GM06990 (cell line): ENCODE measurements at regions not wholly inside any gene's neighbourhood (a gene's known extent, or its start where the extent isn't known, plus 50 kb on each side); places are given as distances from the start of the nearest gene placed in this dataset.

Source experiments
- DNase-seq: peaks from one replicate; pipeline ENCODE4 v3.0.0-alpha.2; 2011; ENCODE audit not compliant: insufficient read length; ENCODE audit errors: extremely low read depth
- H3K27me3 ChIP-seq: replicated peaks from 2 replicates; pipeline ENCODE4 v1.6.0; 2011; ENCODE audit warnings: low read length; ENCODE audit not compliant: control insufficient read depth, insufficient read depth
- H3K36me3 ChIP-seq: 2 replicates; pipeline ENCODE4 v1.5.1; 2011; ENCODE audit warnings: low read length; ENCODE audit not compliant: control insufficient read depth, insufficient read depth
- H3K4me3 ChIP-seq: replicated peaks from 2 replicates; pipeline ENCODE4 v1.5.1; 2011; ENCODE audit warnings: low read depth, mild to moderate bottlenecking, control low read depth, low read length
- CTCF ChIP-seq: IDR thresholded peaks from 2 replicates; pipeline ENCODE4 v1.5.1; 2011; ENCODE audit warnings: low read length, control low read depth, mild to moderate bottlenecking, inconsistent platforms; ENCODE audit not compliant: insufficient read depth, poor library complexity, severe bottlenecking

- Histone ChIP-seq H3K27me3 (no peaks in the 10 kb centered on the region), H3K36me3 (no peaks in the 10 kb centered on the region), H3K4me3 (no peak overlapping the region)
- TF ChIP-seq CTCF = no peak
- DNase-seq = no peak
Observed at GRCh38 chr1:108066808-108067207, 101.8 kb upstream of the VAV3 start.

GRCh38 chr1:108064255-108064654 lies 99.3 kb upstream of the VAV3 start:
- no peaks in the 10 kb centered on the region for H3K27me3 ChIP-seq
- no peak for TF ChIP-seq CTCF
- H3K4me3 ChIP-seq = no peak overlapping the region
- no peaks in the 10 kb centered on the region for H3K36me3 ChIP-seq
- no peak for DNase-seq

GRCh38 chr1:108063703-108064102 lies 98.7 kb upstream of the VAV3 start:
- no peaks in the 10 kb centered on the region for H3K36me3 ChIP-seq
- DNase-seq = no peak
- H3K4me3 ChIP-seq = no peak overlapping the region
- no peaks in the 10 kb centered on the region for H3K27me3 ChIP-seq
- TF ChIP-seq CTCF = no peak

- no peak for DNase-seq
- Histone ChIP-seq H3K36me3 (no peaks in the 10 kb centered on the region), H3K27me3 (no peaks in the 10 kb centered on the region), H3K4me3 (no peak overlapping the region)
- no peak for TF ChIP-seq CTCF
Observed at GRCh38 chr1:108059945-108060344, 95.0 kb upstream of the VAV3 start.

- no peak overlapping the region for H3K4me3 ChIP-seq
- 0 out of 2 replicates have a peak, but pooled peaks cover under 1% of the 10 kb centered on the region for H3K27me3 ChIP-seq
- H3K36me3 ChIP-seq = no peaks in the 10 kb centered on the region
- no peak for DNase-seq
- no peak for TF ChIP-seq CTCF
Observed at GRCh38 chr1:108057541-108057940, 92.6 kb upstream of the VAV3 start.

GRCh38 chr1:108056436-108056990 lies 91.5 kb upstream of the VAV3 start:
- Histone ChIP-seq H3K36me3 (no peaks in the 10 kb centered on the region), H3K4me3 (no peak overlapping the region), H3K27me3 (0 out of 2 replicates have a peak, but pooled peaks cover 1% of the 10 kb centered on the region)
- no peak for DNase-seq
- no peak for TF ChIP-seq CTCF
